ENCODE measurements at regions not wholly inside any gene's neighbourhood (a gene's known extent, or its start where the extent isn't known, plus 50 kb on each side); places are given as distances from the start of the nearest gene placed in this dataset.
"Not testable (repeated sequence)": the region's sequence is repeated elsewhere in the genome, so short reads cannot be mapped to it uniquely, and the experiment has no call there.

- DNase-seq (ENCODE audit: low spot score), result no peak
- Mint-ChIP-seq H3K9me3 (peaks cover 28% of the 10 kb centered on the region), H3K27me3 (ENCODE audit: low read depth) (no peaks in the 10 kb centered on the region), H3K4me3 (no peak overlapping the region), H3K27ac (no peak overlapping the region), H3K4me1 (ENCODE audit: low read depth) (no peaks in the 10 kb centered on the region), H3K36me3 (ENCODE audit: low read depth) (no peaks in the 10 kb centered on the region)
These were observed 871.4 kb upstream of the C9orf72 start for GRCh38 chr9:28444637-28445036.

GRCh38 chr9:28445211-28445610 lies 871.9 kb upstream of the C9orf72 start:
- Mint-ChIP-seq H3K4me1 (ENCODE audit: low read depth) (no peaks in the 10 kb centered on the region), H3K27me3 (ENCODE audit: low read depth) (no peaks in the 10 kb centered on the region), H3K4me3 (no peak overlapping the region), H3K36me3 (ENCODE audit: low read depth) (no peaks in the 10 kb centered on the region), H3K9me3 (peaks cover 28% of the 10 kb centered on the region), H3K27ac (no peak overlapping the region)
- DNase-seq (ENCODE audit: low spot score), result no peak

- Mint-ChIP-seq H3K27me3 (ENCODE audit: low read depth) (no peaks in the 10 kb centered on the region), H3K27ac (no peak overlapping the region), H3K36me3 (ENCODE audit: low read depth) (no peaks in the 10 kb centered on the region), H3K4me3 (no peak overlapping the region), H3K4me1 (ENCODE audit: low read depth) (no peaks in the 10 kb centered on the region), H3K9me3 (peaks cover 6% of the 10 kb centered on the region)
- DNase-seq (ENCODE audit: low spot score), result no peak
These were observed 880.6 kb upstream of the C9orf72 start for GRCh38 chr9:28453918-28454317.

GRCh38 chr9:28456861-28457260 lies 883.6 kb upstream of the C9orf72 start:
- Mint-ChIP-seq H3K36me3 (ENCODE audit: low read depth) (no peaks in the 10 kb centered on the region), H3K27ac (no peak overlapping the region), H3K27me3 (ENCODE audit: low read depth) (no peaks in the 10 kb centered on the region), H3K9me3 (peaks cover 8% of the 10 kb centered on the region), H3K4me1 (ENCODE audit: low read depth) (no peaks in the 10 kb centered on the region), H3K4me3 (no peak overlapping the region)
- no peak for DNase-seq (ENCODE audit: low spot score)

GRCh38 chr9:28464481-28465216 lies 891.4 kb upstream of the C9orf72 start:
- Mint-ChIP-seq H3K9me3 (peaks cover 19% of the 10 kb centered on the region), H3K27me3 (ENCODE audit: low read depth) (no peaks in the 10 kb centered on the region), H3K36me3 (ENCODE audit: low read depth) (no peaks in the 10 kb centered on the region), H3K4me3 (no peak overlapping the region), H3K27ac (no peak overlapping the region), H3K4me1 (ENCODE audit: low read depth) (no peaks in the 10 kb centered on the region)
- no peak for DNase-seq (ENCODE audit: low spot score)

GRCh38 chr9:28471261-28471660 lies 898.0 kb upstream of the C9orf72 start:
- Mint-ChIP-seq H3K27me3 (ENCODE audit: low read depth) (no peaks in the 10 kb centered on the region), H3K9me3 (peaks cover 8% of the 10 kb centered on the region), H3K36me3 (ENCODE audit: low read depth) (no peaks in the 10 kb centered on the region), H3K4me3 (no peak overlapping the region), H3K4me1 (ENCODE audit: low read depth) (no peaks in the 10 kb centered on the region), H3K27ac (no peak overlapping the region)
- no peak for DNase-seq (ENCODE audit: low spot score)

- H3K36me3 Mint-ChIP-seq (ENCODE audit: low read depth), result no peaks in the 10 kb centered on the region
- H3K27ac Mint-ChIP-seq, result no peak overlapping the region
- no peaks in the 10 kb centered on the region for H3K4me1 Mint-ChIP-seq (ENCODE audit: low read depth)
- no peaks in the 10 kb centered on the region for H3K27me3 Mint-ChIP-seq (ENCODE audit: low read depth)
- H3K4me3 Mint-ChIP-seq, result no peak overlapping the region
- DNase-seq (ENCODE audit: low spot score), result no peak
- peaks cover 9% of the 10 kb centered on the region for H3K9me3 Mint-ChIP-seq
These were observed 914.3 kb upstream of the C9orf72 start for GRCh38 chr9:28487561-28487960.

- Mint-ChIP-seq H3K4me3 (no peak overlapping the region), H3K9me3 (peaks cover 17% of the 10 kb centered on the region), H3K27me3 (ENCODE audit: low read depth) (no peaks in the 10 kb centered on the region), H3K36me3 (ENCODE audit: low read depth) (no peaks in the 10 kb centered on the region), H3K4me1 (ENCODE audit: low read depth) (no peaks in the 10 kb centered on the region), H3K27ac (no peak overlapping the region)
- DNase-seq (ENCODE audit: low spot score), result no peak
These were observed 917.8 kb upstream of the C9orf72 start for GRCh38 chr9:28491121-28491520.

GRCh38 chr9:28498168-28498567 lies 924.9 kb upstream of the C9orf72 start:
- not testable (repeated sequence) for H3K4me1 Mint-ChIP-seq (ENCODE audit: low read depth); H3K27ac Mint-ChIP-seq; H3K27me3 Mint-ChIP-seq (ENCODE audit: low read depth); DNase-seq (ENCODE audit: low spot score); H3K36me3 Mint-ChIP-seq (ENCODE audit: low read depth); H3K4me3 Mint-ChIP-seq
- H3K9me3 Mint-ChIP-seq, result peaks cover 30% of the 10 kb centered on the region

GRCh38 chr9:28502189-28502588 lies 928.9 kb upstream of the C9orf72 start:
- Mint-ChIP-seq H3K27me3 (ENCODE audit: low read depth) (no peaks in the 10 kb centered on the region), H3K4me1 (ENCODE audit: low read depth) (no peaks in the 10 kb centered on the region), H3K27ac (no peak overlapping the region)

GRCh38 chr9:28502741-28503140 lies 929.5 kb upstream of the C9orf72 start:
- H3K4me3 Mint-ChIP-seq, result no peak overlapping the region
- no peak for DNase-seq (ENCODE audit: low spot score)
- H3K9me3 Mint-ChIP-seq, result peaks cover 9% of the 10 kb centered on the region
- no peaks in the 10 kb centered on the region for H3K4me1 Mint-ChIP-seq (ENCODE audit: low read depth)
- no peaks in the 10 kb centered on the region for H3K36me3 Mint-ChIP-seq (ENCODE audit: low read depth)
- no peaks in the 10 kb centered on the region for H3K27me3 Mint-ChIP-seq (ENCODE audit: low read depth)
- H3K27ac Mint-ChIP-seq, result no peak overlapping the region

More at GRCh38 chr9:28502189-28502588, 928.9 kb upstream of the C9orf72 start:
- Mint-ChIP-seq H3K4me3 (no peak overlapping the region), H3K36me3 (ENCODE audit: low read depth) (no peaks in the 10 kb centered on the region), H3K9me3 (peaks cover 11% of the 10 kb centered on the region)
- DNase-seq (ENCODE audit: low spot score), result no peak

- H3K4me1 Mint-ChIP-seq (ENCODE audit: low read depth), result no peaks in the 10 kb centered on the region
- no peak for DNase-seq (ENCODE audit: low spot score)
- H3K4me3 Mint-ChIP-seq, result no peak overlapping the region
- no peaks in the 10 kb centered on the region for H3K36me3 Mint-ChIP-seq (ENCODE audit: low read depth)
- H3K27me3 Mint-ChIP-seq (ENCODE audit: low read depth), result no peaks in the 10 kb centered on the region
- no peak overlapping the region for H3K27ac Mint-ChIP-seq
- H3K9me3 Mint-ChIP-seq, result peaks cover 9% of the 10 kb centered on the region
These were observed 930.3 kb upstream of the C9orf72 start for GRCh38 chr9:28503573-28503972.

- H3K27ac Mint-ChIP-seq, result no peak overlapping the region
- H3K4me3 Mint-ChIP-seq, result no peak overlapping the region
- no peaks in the 10 kb centered on the region for H3K36me3 Mint-ChIP-seq (ENCODE audit: low read depth)
- no peak for DNase-seq (ENCODE audit: low spot score)
- H3K4me1 Mint-ChIP-seq (ENCODE audit: low read depth), result no peaks in the 10 kb centered on the region
- no peaks in the 10 kb centered on the region for H3K27me3 Mint-ChIP-seq (ENCODE audit: low read depth)
- peaks cover 24% of the 10 kb centered on the region for H3K9me3 Mint-ChIP-seq
These were observed 945.2 kb upstream of the C9orf72 start for GRCh38 chr9:28518439-28518838.

- not testable (repeated sequence) for H3K4me1 Mint-ChIP-seq (ENCODE audit: low read depth); H3K36me3 Mint-ChIP-seq (ENCODE audit: low read depth); H3K27ac Mint-ChIP-seq; DNase-seq (ENCODE audit: low spot score); H3K27me3 Mint-ChIP-seq (ENCODE audit: low read depth); H3K4me3 Mint-ChIP-seq
- H3K9me3 Mint-ChIP-seq, result peaks cover 26% of the 10 kb centered on the region
These were observed 951.0 kb upstream of the C9orf72 start for GRCh38 chr9:28524309-28524708.

GRCh38 chr9:28528049-28528448 lies 954.8 kb upstream of the C9orf72 start:
- no peak for DNase-seq (ENCODE audit: low spot score)
- Mint-ChIP-seq H3K27ac (no peak overlapping the region), H3K9me3 (peaks cover 9% of the 10 kb centered on the region), H3K36me3 (ENCODE audit: low read depth) (no peaks in the 10 kb centered on the region), H3K4me1 (ENCODE audit: low read depth) (no peaks in the 10 kb centered on the region), H3K4me3 (no peak overlapping the region), H3K27me3 (ENCODE audit: low read depth) (no peaks in the 10 kb centered on the region)

All from T-helper 2 cell treated with Interferon-gamma antibody and Interleukin-4, amounts not matched to agents 5 μg/mL and 100 μg/mL, for 36 hours (primary cell).